Occipital lobe (tissue), 1 donor: ENCODE measurements at regions not wholly inside any gene's neighbourhood (a gene's known extent, or its start where the extent isn't known, plus 50 kb on each side); places are given as distances from the start of the nearest gene placed in this dataset.
"Not testable (repeated sequence)": the region's sequence is repeated elsewhere in the genome, so short reads cannot be mapped to it uniquely, and the experiment has no call there.

ENCODE experiments used
- DNase-seq: peaks from one replicate; lab custom pipeline; 2025; lab: John Stamatoyannopoulos, UW

- DNase-seq, result not testable (repeated sequence)
These were observed 116.1 kb upstream of the GJE1 start for GRCh38 chr6:142016666-142017065.

- DNase-seq, result not testable (repeated sequence)
These were observed 117.3 kb upstream of the GJE1 start for GRCh38 chr6:142015463-142015862.

DNA sequence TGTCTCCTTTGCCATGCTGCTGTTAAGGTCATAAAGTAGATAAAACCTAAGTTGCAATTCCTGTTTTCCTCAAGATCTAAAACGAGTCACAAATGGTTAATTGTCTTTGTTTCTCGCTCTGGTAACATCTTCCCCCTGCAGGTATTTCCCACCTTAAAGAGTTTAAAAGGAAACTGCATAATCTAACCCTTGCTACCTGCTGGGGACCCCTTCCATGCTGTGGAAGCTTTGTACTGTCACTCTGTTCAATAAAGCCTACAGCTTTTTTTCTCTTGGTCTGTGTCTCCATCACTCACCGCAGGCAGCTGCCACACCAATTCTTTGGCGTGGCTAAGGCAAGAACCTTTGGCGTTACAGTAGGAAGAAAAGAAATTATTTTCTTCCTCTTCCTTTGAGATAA, 117.7 kb upstream of the GJE1 start:
- DNase-seq, result no peak

- DNase-seq, result no peak
These were observed 118.2 kb upstream of the GJE1 start for GRCh38 chr6:142014515-142014914.

- no peak for DNase-seq
These were observed 118.7 kb upstream of the GJE1 start for GRCh38 chr6:142013875-142014495.

- no peak for DNase-seq
These were observed 119.4 kb upstream of the GJE1 start for GRCh38 chr6:142013287-142013686.

- DNase-seq, result no peak
These were observed 121.0 kb upstream of the GJE1 start for GRCh38 chr6:142011775-142012174.

DNA sequence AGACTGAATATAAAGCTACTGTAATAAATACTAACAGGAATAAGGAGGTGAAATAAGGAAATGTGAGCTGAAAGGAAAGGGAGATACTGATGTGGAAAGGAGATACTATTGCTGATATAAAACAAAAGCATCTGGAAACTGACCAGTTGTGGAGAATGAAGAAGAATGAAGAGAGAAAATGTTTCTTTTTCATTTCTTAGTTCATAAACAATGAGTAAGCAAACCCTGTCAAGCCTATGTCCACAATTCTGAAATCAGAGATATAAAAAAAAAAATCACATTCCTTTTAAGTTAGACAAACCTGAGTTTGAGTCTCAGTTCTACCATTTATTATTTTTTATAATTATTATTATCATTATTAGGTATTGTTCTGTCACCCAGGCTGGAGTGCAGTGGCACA, 121.6 kb upstream of the GJE1 start:
- no peak for DNase-seq

- DNase-seq, result no peak
These were observed 123.1 kb upstream of the GJE1 start for GRCh38 chr6:142009647-142010046.

DNA sequence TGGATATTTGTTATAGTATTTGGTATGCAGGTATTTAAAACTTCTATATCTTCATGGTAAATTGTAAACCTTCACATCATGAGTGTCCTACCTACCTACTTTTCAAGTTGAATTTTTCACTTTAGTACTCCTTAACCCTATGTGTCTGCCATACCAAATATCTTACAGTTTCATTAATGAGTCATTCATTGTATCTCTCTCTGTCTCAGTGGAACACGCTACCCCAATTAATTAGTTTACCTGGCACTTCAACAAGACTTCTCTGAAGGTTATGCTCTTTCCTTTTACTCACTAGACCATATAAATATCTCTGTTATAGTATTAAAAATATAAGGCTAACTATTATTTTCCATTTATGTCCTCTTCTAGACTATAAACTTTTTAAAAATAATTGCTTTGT, 123.9 kb upstream of the GJE1 start:
- DNase-seq, result no peak

DNA sequence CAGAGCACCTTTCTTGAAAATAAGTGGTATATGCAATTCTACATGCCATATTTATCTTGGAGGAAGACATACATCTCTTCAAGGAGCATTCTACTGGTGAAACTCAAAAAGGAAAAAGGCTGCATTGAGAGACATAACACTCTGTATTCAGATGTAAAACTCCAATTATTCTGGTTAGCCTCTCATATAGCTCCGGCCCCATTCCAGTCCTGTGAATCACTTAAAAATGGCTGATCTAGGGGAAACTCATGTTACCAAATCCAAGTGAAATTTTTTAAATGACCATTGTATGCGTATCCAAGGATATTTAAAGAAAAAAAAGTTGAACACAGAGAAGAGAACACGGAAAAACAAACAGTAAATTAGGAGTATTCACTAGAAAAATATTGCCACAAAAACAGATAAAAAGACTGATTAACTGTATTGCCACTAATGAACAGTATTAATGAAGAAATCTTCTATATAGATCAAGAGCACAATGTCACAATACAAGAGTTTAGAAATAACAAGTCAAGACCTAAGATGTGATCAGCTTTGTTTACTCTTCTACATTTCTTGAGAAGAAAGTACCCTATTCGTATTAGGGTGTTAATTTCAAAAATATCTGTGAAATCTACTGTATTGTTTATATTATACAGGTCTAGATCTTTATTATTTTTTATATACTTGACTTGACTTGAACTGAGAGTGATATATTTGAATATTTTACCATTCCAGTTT, 124.5 kb upstream of the GJE1 start:
- no peak for DNase-seq

DNA sequence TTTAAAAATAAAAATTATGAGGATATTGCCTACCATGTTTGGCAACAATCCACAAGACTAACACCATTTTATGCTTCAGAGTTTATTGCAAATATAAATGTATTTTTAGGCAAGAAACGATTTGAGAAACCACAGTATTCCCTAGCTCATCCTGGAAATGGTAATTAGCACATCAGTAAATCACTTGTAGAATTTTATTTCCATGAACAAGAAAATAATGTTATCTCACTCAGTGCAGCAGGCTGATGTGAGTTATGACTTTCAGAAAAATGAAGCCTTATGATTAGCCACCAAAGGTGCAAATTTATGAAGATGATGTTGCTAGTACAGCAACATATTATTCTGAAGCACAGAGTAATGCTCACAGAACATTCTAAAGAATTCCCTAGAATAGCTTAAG, 127.7 kb upstream of the GJE1 start:
- DNase-seq, result no peak

GRCh38 chr6:142002825-142003405, 129.8 kb upstream of the GJE1 start:
- DNase-seq, result no peak

GRCh38 chr6:141996823-141997222, 135.9 kb upstream of the GJE1 start:
- DNase-seq, result no peak

GRCh38 chr6:141992109-141992508, 140.6 kb upstream of the GJE1 start:
- no peak for DNase-seq

GRCh38 chr6:141990840-141991239, 141.9 kb upstream of the GJE1 start:
- no peak for DNase-seq

DNA sequence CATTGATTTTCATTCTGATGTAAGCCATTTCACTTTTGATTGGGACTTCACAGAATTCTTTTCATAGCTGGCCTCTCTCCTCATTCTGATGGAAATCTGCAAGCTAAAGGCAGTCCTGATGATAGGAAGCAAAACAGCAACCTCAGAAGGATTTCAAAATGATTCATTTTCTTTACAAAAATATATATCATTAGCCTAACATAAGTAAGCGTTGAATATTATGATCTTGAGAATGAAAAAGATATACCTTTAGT, 143.1 kb upstream of the GJE1 start:
- DNase-seq, result no peak

GRCh38 chr6:141988954-141989705, 143.6 kb upstream of the GJE1 start:
- no peak for DNase-seq

- DNase-seq, result no peak
These were observed 144.4 kb upstream of the GJE1 start for GRCh38 chr6:141988327-141988726.

DNA sequence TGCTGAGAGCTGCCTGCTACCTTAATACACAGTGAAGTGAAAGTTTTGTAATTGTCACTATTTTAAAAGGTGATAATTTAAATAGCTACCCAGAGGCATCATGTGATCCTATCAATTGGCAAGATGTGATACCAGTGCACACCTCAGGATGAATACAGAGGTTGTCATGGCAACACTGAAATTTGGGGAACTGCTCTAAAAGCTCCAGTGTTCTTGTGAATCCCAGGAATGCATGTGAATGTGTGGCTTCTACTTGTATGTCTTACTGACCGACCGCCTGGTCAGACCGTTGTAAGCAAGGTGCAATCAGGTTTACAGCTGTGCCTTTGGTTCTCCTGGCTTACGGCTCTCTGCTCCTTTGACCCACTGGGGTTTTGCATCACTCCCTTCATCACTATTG, 146.3 kb upstream of the GJE1 start:
- no peak for DNase-seq

GRCh38 chr6:141981190-141981589, 151.5 kb upstream of the GJE1 start:
- no peak for DNase-seq

- no peak for DNase-seq
These were observed 154.9 kb upstream of the GJE1 start for GRCh38 chr6:141977782-141978181.

DNA sequence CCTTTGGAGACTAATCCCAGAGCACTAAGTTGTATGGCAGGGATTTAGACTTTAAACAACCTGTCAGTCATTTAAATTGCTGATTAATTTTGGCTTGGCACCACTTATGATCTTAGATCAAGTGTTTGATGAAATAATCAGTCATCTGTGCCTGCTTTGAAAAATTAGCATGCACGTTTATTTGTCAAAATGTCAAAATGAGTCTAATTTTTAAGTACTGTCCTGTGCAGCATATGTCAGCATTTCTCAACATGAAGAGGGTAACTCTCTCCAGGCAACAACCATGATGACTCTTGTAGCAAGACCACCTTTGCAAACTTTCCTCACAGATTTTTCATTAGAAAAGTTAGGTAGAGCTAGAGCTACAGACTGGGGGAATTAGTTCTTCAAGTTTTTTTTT, 155.7 kb upstream of the GJE1 start:
- no peak for DNase-seq
